ENCODE measurements at regions not wholly inside any gene's neighbourhood (a gene's known extent, or its start where the extent isn't known, plus 50 kb on each side); places are given as distances from the start of the nearest gene placed in this dataset.
"Not testable (repeated sequence)": the region's sequence is repeated elsewhere in the genome, so short reads cannot be mapped to it uniquely, and the experiment has no call there.

GRCh38 chr2:57615855-57616556 lies 430.6 kb upstream of the VRK2 start:
- no peak for DNase-seq

- no peak for DNase-seq
Measured at GRCh38 chr2:57617318-57617717, 429.3 kb upstream of the VRK2 start.

GRCh38 chr2:57621122-57621663 lies 425.4 kb upstream of the VRK2 start:
- DNase-seq, result no peak

- DNase-seq, result no peak
Measured at GRCh38 chr2:57622009-57622408, 424.6 kb upstream of the VRK2 start.

GRCh38 chr2:57656198-57656597 lies 390.4 kb upstream of the VRK2 start:
- no peak for DNase-seq

GRCh38 chr2:57669570-57669969 lies 377.0 kb upstream of the VRK2 start:
- DNase-seq, result no peak

- DNase-seq, result no peak
Measured at GRCh38 chr2:57674025-57674424, 372.6 kb upstream of the VRK2 start.

- DNase-seq, result no peak
Measured at GRCh38 chr2:57674743-57675142, 371.9 kb upstream of the VRK2 start.

- no peak for DNase-seq
Measured at GRCh38 chr2:57677296-57677695, 369.3 kb upstream of the VRK2 start.

GRCh38 chr2:57681650-57682049 lies 365.0 kb upstream of the VRK2 start:
- DNase-seq, result no peak

GRCh38 chr2:57685032-57685431 lies 361.6 kb upstream of the VRK2 start:
- DNase-seq, result no peak

GRCh38 chr2:57692395-57692794 lies 354.2 kb upstream of the VRK2 start:
- DNase-seq, result no peak

GRCh38 chr2:57693177-57693576 lies 353.4 kb upstream of the VRK2 start:
- DNase-seq, result no peak

GRCh38 chr2:57693965-57694364 lies 352.6 kb upstream of the VRK2 start:
- no peak for DNase-seq

GRCh38 chr2:57696016-57696415 lies 350.6 kb upstream of the VRK2 start:
- no peak for DNase-seq

GRCh38 chr2:57698392-57698791 lies 348.2 kb upstream of the VRK2 start:
- no peak for DNase-seq

- no peak for DNase-seq
Measured at GRCh38 chr2:57698935-57699449, 347.6 kb upstream of the VRK2 start.

- no peak for DNase-seq
Measured at GRCh38 chr2:57701391-57701791, 345.2 kb upstream of the VRK2 start.

GRCh38 chr2:57703407-57703806 lies 343.2 kb upstream of the VRK2 start:
- no peak for DNase-seq

- DNase-seq, result not testable (repeated sequence)
Measured at GRCh38 chr2:57707794-57708193, 338.8 kb upstream of the VRK2 start.

- no peak for DNase-seq
Measured at GRCh38 chr2:57711991-57712390, 334.6 kb upstream of the VRK2 start.

- peak; percentile 7 for DNase-seq
Measured at GRCh38 chr2:57720728-57721627, 325.6 kb upstream of the VRK2 start.

- DNase-seq, result no peak
Measured at GRCh38 chr2:57725337-57725947, 321.2 kb upstream of the VRK2 start.
